Thyroid gland (tissue), 4 donors: ENCODE measurements at regions not wholly inside any gene's neighbourhood (a gene's known extent, or its start where the extent isn't known, plus 50 kb on each side); places are given as distances from the start of the nearest gene placed in this dataset.

Source experiments
- CTCF ChIP-seq, 6 experiments: fragments of 200-600 bp in 3 of 6; fragments of 450-650 bp in 3 of 6; sonication (generic) in 3 of 6; IDR thresholded peaks; one replicate each; pipeline ENCODE4 v1.5.1; 2016 to 2019; ENCODE audit warnings: antibody characterized with exemption in 6 of 6, mild to moderate bottlenecking in 2 of 6, inconsistent platforms in 1 of 6, moderate library complexity in 1 of 6
- POLR2A ChIP-seq, 2 donors: fragments of 450-650 bp; IDR thresholded peaks; one replicate each; pipeline ENCODE4 v1.6.1; 2017; ENCODE audit warnings: antibody characterized with exemption in 2 of 2, mild to moderate bottlenecking in 2 of 2, moderate library complexity in 1 of 2

- TF ChIP-seq CTCF (IDR thresholded peaks at IDR 0.05) (no peak), POLR2A (IDR thresholded peaks at IDR 0.05) (no peak)
Measured at GRCh38 chr9:86575825-86576525, 221.8 kb upstream of the TUT7 start.
